Endothelial cell of umbilical vein (primary cell): ENCODE measurements at regions not wholly inside any gene's neighbourhood (a gene's known extent, or its start where the extent isn't known, plus 50 kb on each side); places are given as distances from the start of the nearest gene placed in this dataset.

Experiments used
- BruUV-seq: library from RNA; stranded (reverse); fragments of 400-500 nt; replicated peaks from 2 replicates; lab custom pipeline; 2021; lab: Mats Ljungman, UMichigan
- CTCF ChIA-PET: fragments of 300-600, 350-600 bp; sonication (Branson Sonifier 250); formaldehyde crosslinking; loops from one replicate; lab custom pipeline; 2021; ENCODE audit warnings: antibody characterized with exemption, inconsistent platforms; lab: Charles Lee
- POLR2A ChIA-PET: fragments of 300-600, 350-600 bp; sonication (Branson Sonifier 250); formaldehyde crosslinking; loops from one replicate; lab custom pipeline; 2021; ENCODE audit warnings: antibody characterized with exemption, inconsistent platforms; lab: Charles Lee
- DNase-seq: peaks from one replicate; pipeline ENCODE4 v3.0.0-alpha.2; 2011; ENCODE audit warnings: low read depth, low spot score
- FAIRE-seq: peaks from 2 replicates; lab custom pipeline; 2011; peaks lifted over from hg19 to GRCh38; lab: Jason Lieb, UNC
- H2AFZ ChIP-seq: 2 replicates; pipeline ENCODE4 v1.6.0; 2012; ENCODE audit warnings: low read depth, low read length, control low read depth, inconsistent platforms
- H3K27ac ChIP-seq: 2 replicates; pipeline ENCODE4 v1.5.1; 2011; ENCODE audit warnings: low read depth, mild to moderate bottlenecking, control low read depth, low read length, moderate library complexity; ENCODE audit not compliant: insufficient read depth
- H3K27me3 ChIP-seq, 2 experiments: 2 replicates each; pipeline versions ENCODE4 v1.6.0 to v1.6.1; 2011; ENCODE audit warnings: low read length in 2 of 2, mixed read lengths in 1 of 2; ENCODE audit not compliant: control insufficient read depth in 2 of 2, insufficient read depth in 2 of 2
- H3K36me3 ChIP-seq, 2 experiments: 2 replicates in 1 of 2; 3 replicates in 1 of 2; pipeline ENCODE4 v1.5.1; 2011; ENCODE audit warnings: low read length in 2 of 2, mild to moderate bottlenecking in 1 of 2, moderate library complexity in 1 of 2; ENCODE audit not compliant: control insufficient read depth in 2 of 2, insufficient read depth in 2 of 2; ENCODE audit errors: extremely low read depth in 1 of 2
- H3K4me1 ChIP-seq: 3 replicates; pipeline ENCODE4 v1.5.1; 2011; ENCODE audit warnings: mild to moderate bottlenecking, low read length; ENCODE audit not compliant: control insufficient read depth, insufficient read depth; ENCODE audit errors: extremely low read depth
- H3K4me2 ChIP-seq: 2 replicates; pipeline ENCODE4 v1.6.1; 2011; ENCODE audit warnings: low read length, control low read depth, mixed read lengths; ENCODE audit not compliant: insufficient read depth
- H3K4me3 ChIP-seq, 3 experiments: fragments of 200-600 bp in 1 of 3; sonication (generic), shearing (Covaris generic) in 1 of 3; replicated peaks in 1 of 3; 2 replicates each; pipeline ENCODE4 v1.5.1; 2011 to 2016; ENCODE audit warnings: control low read depth in 3 of 3, low read length in 3 of 3, mild to moderate bottlenecking in 2 of 3, inconsistent platforms in 1 of 3, low read depth in 1 of 3, moderate library complexity in 1 of 3; ENCODE audit not compliant: insufficient read depth in 1 of 3
- H3K79me2 ChIP-seq: 2 replicates; pipeline ENCODE4 v1.6.0; 2012; ENCODE audit warnings: low read length, inconsistent platforms; ENCODE audit not compliant: control insufficient read depth, insufficient read depth
- H3K9ac ChIP-seq: replicated peaks from 2 replicates; pipeline ENCODE3; 2011; ENCODE audit warnings: low read length, control low read depth; ENCODE audit not compliant: insufficient read depth; ENCODE audit errors: extremely low read depth
- H3K9me1 ChIP-seq: replicated peaks from 3 replicates; pipeline ENCODE4 v1.6.0; 2011; ENCODE audit warnings: mild to moderate bottlenecking, low read length; ENCODE audit not compliant: control insufficient read depth, insufficient read depth; ENCODE audit errors: extremely low read depth
- H3K9me3 ChIP-seq: replicated peaks from 2 replicates; pipeline ENCODE4 v1.5.1; 2012; ENCODE audit warnings: low read length, inconsistent platforms; ENCODE audit not compliant: control insufficient read depth, insufficient read depth
- H4K20me1 ChIP-seq: replicated peaks from 2 replicates; pipeline ENCODE3; 2011; ENCODE audit warnings: mild to moderate bottlenecking, low read length; ENCODE audit not compliant: control insufficient read depth, insufficient read depth; ENCODE audit errors: extremely low read depth
- EZH2 ChIP-seq: IDR thresholded peaks from 2 replicates; pipeline ENCODE4 v1.6.1; 2012; ENCODE audit warnings: borderline replicate concordance, low read depth, mild to moderate bottlenecking, moderate library complexity, low read length, inconsistent platforms; ENCODE audit not compliant: severe bottlenecking
- FOS ChIP-seq: IDR thresholded peaks from 2 replicates; pipeline ENCODE4 v1.6.1; 2011; ENCODE audit warnings: mild to moderate bottlenecking, low read length, moderate library complexity, borderline replicate concordance; ENCODE audit not compliant: insufficient read depth
- GATA2 ChIP-seq: IDR thresholded peaks from 2 replicates; pipeline ENCODE4 v1.7.0; 2011; ENCODE audit warnings: low read depth, mild to moderate bottlenecking, moderate library complexity, mixed read lengths, low read length; ENCODE audit not compliant: insufficient read length, insufficient read depth
- JUN ChIP-seq: IDR thresholded peaks from 2 replicates; pipeline ENCODE4 v1.6.1; 2011; ENCODE audit warnings: borderline replicate concordance, low read depth; ENCODE audit not compliant: insufficient read length, insufficient read depth
- MYC ChIP-seq: IDR thresholded peaks from one replicate; pipeline ENCODE4 v1.6.1; 2011; ENCODE audit warnings: mild to moderate bottlenecking, low read depth, low read length
- POLR2A ChIP-seq: IDR thresholded peaks from 2 replicates; pipeline ENCODE4 v1.6.1; 2012; ENCODE audit warnings: low read depth, mild to moderate bottlenecking, control low read depth, low read length
- POLR2AphosphoS5 ChIP-seq: IDR thresholded peaks from 2 replicates; pipeline ENCODE4 v1.6.1; 2012; ENCODE audit warnings: low read depth, mild to moderate bottlenecking, control low read depth, low read length, moderate library complexity; ENCODE audit not compliant: insufficient read depth
- dilution Hi-C: fragments of 300-500 bp; cut with MboI; formaldehyde crosslinking; loops from one replicate; pipeline ENCODE4 v1.15.0; 2019; ENCODE audit warnings: low sequenced_read_pairs; ENCODE audit not compliant: extremely low pct_ligation_motif_present
- intact Hi-C: fragments of 100-400 bp; cut with micrococcal nuclease; formaldehyde crosslinking; loops from one replicate; pipeline ENCODE4 v1.10.0; 2022
- TF ChIP-seq, protein P1 (sequence below), 2 donors: IDR thresholded peaks; 1 replicate in 1 of 2; 2 replicates in 1 of 2; pipeline ENCODE4 v1.5.1; 2011; ENCODE audit warnings: low read length in 2 of 2, mild to moderate bottlenecking in 2 of 2, moderate library complexity in 2 of 2, control low read depth in 1 of 2, inconsistent platforms in 1 of 2, low read depth in 1 of 2; ENCODE audit not compliant: insufficient read depth in 1 of 2; ENCODE audit errors: extremely low read depth in 1 of 2
- TF ChIP-seq, protein P2 (sequence below): IDR thresholded peaks from 2 replicates; pipeline ENCODE4 v1.6.1; 2011; ENCODE audit not compliant: insufficient read depth, insufficient read length

DNA sequence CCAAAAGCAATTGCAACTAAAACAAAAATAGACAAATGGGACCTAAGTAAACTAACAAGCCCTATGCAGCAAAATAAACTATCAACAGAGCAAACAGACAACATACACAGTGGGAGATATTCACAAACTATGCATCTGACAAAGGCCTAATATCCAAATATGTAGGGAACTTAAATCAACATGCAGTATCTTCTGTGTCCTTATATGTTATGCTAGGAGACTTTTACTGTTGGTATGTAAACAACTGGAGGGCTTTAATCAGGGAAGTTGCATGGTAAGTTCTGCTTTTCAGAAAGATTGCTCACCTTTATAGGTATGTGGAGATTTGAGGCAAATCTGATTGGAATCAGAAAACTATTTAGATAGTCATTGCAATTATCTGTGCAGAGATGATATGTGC, 461.2 kb upstream of the RIOK2 start:
- DNase-seq: no peak
- Histone ChIP-seq H3K9me3 (no peaks in the 10 kb centered on the region), H3K79me2 (no peaks in the 10 kb centered on the region), H4K20me1 (no peaks in the 10 kb centered on the region), H3K4me2 (no peak overlapping the region), H3K4me1 (no peaks in the 10 kb centered on the region), H2AFZ (no peak overlapping the region), H3K36me3 (no peaks in the 10 kb centered on the region), H3K27ac (no peak overlapping the region), H3K27me3 (no peaks in the 10 kb centered on the region), H3K4me3 (no peak overlapping the region), H3K9ac (no peak overlapping the region), H3K9me1 (no peaks in the 10 kb centered on the region)
- intact Hi-C loops (no loop called here), dilution Hi-C loops (no loop called here)
- TF ChIP-seq, protein P1, sequence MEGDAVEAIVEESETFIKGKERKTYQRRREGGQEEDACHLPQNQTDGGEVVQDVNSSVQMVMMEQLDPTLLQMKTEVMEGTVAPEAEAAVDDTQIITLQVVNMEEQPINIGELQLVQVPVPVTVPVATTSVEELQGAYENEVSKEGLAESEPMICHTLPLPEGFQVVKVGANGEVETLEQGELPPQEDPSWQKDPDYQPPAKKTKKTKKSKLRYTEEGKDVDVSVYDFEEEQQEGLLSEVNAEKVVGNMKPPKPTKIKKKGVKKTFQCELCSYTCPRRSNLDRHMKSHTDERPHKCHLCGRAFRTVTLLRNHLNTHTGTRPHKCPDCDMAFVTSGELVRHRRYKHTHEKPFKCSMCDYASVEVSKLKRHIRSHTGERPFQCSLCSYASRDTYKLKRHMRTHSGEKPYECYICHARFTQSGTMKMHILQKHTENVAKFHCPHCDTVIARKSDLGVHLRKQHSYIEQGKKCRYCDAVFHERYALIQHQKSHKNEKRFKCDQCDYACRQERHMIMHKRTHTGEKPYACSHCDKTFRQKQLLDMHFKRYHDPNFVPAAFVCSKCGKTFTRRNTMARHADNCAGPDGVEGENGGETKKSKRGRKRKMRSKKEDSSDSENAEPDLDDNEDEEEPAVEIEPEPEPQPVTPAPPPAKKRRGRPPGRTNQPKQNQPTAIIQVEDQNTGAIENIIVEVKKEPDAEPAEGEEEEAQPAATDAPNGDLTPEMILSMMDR (IDR thresholded peaks at IDR 0.05; ENCODE audit: extremely low read depth in 1 of 2, insufficient read depth in 1 of 2, low read depth in 1 of 2, low read length in 2 of 2): no peak
- TF ChIP-seq FOS (no peak), POLR2A (no peak), EZH2 (no peak), GATA2 (no peak), POLR2AphosphoS5 (no peak), MYC (no peak), JUN (no peak)
- TF ChIP-seq, protein P2, sequence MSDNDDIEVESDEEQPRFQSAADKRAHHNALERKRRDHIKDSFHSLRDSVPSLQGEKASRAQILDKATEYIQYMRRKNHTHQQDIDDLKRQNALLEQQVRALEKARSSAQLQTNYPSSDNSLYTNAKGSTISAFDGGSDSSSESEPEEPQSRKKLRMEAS: no peak
- ChIA-PET POLR2A (no interaction called here), CTCF (no interaction called here)
- FAIRE-seq: no peak
- no TSS peak for BruUV-seq
